ENCODE measurements at regions not wholly inside any gene's neighbourhood (a gene's known extent, or its start where the extent isn't known, plus 50 kb on each side); places are given as distances from the start of the nearest gene placed in this dataset.

GRCh38 chr12:18811273-18811672 lies 73.4 kb downstream of the CAPZA3 start:
- TF ChIP-seq CTCF (IDR thresholded peaks at IDR 0.05; ENCODE audit: insufficient read depth, low read length) (no peak), POLR2AphosphoS5 (IDR thresholded peaks at IDR 0.05; ENCODE audit: low read depth) (no peak)

Data from HL-60 (cell line).